Karpas-422 (cell line): ENCODE measurements at regions not wholly inside any gene's neighbourhood (a gene's known extent, or its start where the extent isn't known, plus 50 kb on each side); places are given as distances from the start of the nearest gene placed in this dataset.

Experiments used
- DNase-seq: peaks from one replicate; pipeline ENCODE4 v3.0.0-alpha.2; 2015
- H2AFZ ChIP-seq: fragments of 200-600 bp; sonication (generic); 2 replicates; pipeline ENCODE4 v1.6.1; 2014; ENCODE audit warnings: antibody characterized with exemption, low read length, mixed read lengths
- H3K27ac ChIP-seq: fragments of 200-600 bp; sonication (generic); 2 replicates; pipeline ENCODE4 v1.5.1; 2014; ENCODE audit warnings: mild to moderate bottlenecking, low read length, moderate library complexity
- H3K27me3 ChIP-seq: fragments of 200-600 bp; sonication (generic); 2 replicates; pipeline ENCODE4 v1.6.1; 2014; ENCODE audit warnings: low read length, mixed read lengths
- H3K36me3 ChIP-seq: fragments of 200-600 bp; sonication (generic); 2 replicates; pipeline ENCODE4 v1.6.1; 2014; ENCODE audit warnings: low read length, mixed read lengths; ENCODE audit not compliant: insufficient read depth
- H3K4me1 ChIP-seq: fragments of 200-600 bp; sonication (generic); 2 replicates; pipeline ENCODE4 v1.6.1; 2014; ENCODE audit warnings: mild to moderate bottlenecking, low read length, mixed read lengths
- H3K4me2 ChIP-seq: fragments of 200-600 bp; sonication (generic); 2 replicates; pipeline ENCODE4 v1.6.1; 2014; ENCODE audit warnings: low read length, low read depth, mild to moderate bottlenecking; ENCODE audit not compliant: poor library complexity, severe bottlenecking
- H3K4me3 ChIP-seq: fragments of 200-600 bp; sonication (generic); 2 replicates; pipeline ENCODE4 v1.5.1; 2014; ENCODE audit warnings: mild to moderate bottlenecking, antibody characterized with exemption, low read length, mixed read lengths
- H3K79me2 ChIP-seq: fragments of 200-600 bp; sonication (generic); 2 replicates; pipeline ENCODE4 v1.6.1; 2014; ENCODE audit warnings: mild to moderate bottlenecking, low read length, mixed read lengths
- H3K9ac ChIP-seq: fragments of 200-600 bp; sonication (generic); 2 replicates; pipeline ENCODE4 v1.6.0; 2014; ENCODE audit warnings: low read length
- H3K9me2 ChIP-seq: fragments of 200-600 bp; sonication (generic), shearing (Covaris generic); replicated peaks from 2 replicates; pipeline ENCODE4 v1.6.0; 2014; ENCODE audit warnings: mild to moderate bottlenecking, low read length, moderate library complexity; ENCODE audit not compliant: insufficient read depth
- H3K9me3 ChIP-seq: fragments of 300-700, 200-600 bp; sonication (generic); 2 replicates; pipeline ENCODE4 v1.6.1; 2014; ENCODE audit warnings: low read length, mixed read lengths
- H4K20me1 ChIP-seq: fragments of 200-600 bp; sonication (generic); 2 replicates; pipeline ENCODE4 v1.6.1; 2014; ENCODE audit warnings: mild to moderate bottlenecking, antibody characterized with exemption, low read length, low read depth; ENCODE audit not compliant: insufficient read depth

- Histone ChIP-seq H3K9me2 (no peaks in the 10 kb centered on the region), H4K20me1 (no peaks in the 10 kb centered on the region), H3K4me1 (no peaks in the 10 kb centered on the region), H2AFZ (no peak overlapping the region), H3K36me3 (no peaks in the 10 kb centered on the region), H3K4me2 (no peak overlapping the region), H3K9ac (no peak overlapping the region), H3K27ac (no peak overlapping the region), H3K9me3 (no peaks in the 10 kb centered on the region), H3K79me2 (no peaks in the 10 kb centered on the region), H3K4me3 (no peak overlapping the region), H3K27me3 (no peaks in the 10 kb centered on the region)
- no peak for DNase-seq
These were observed 962.0 kb downstream of the PLA2G4A start for GRCh38 chr1:187790724-187791123.

GRCh38 chr1:187794561-187794960, 965.8 kb downstream of the PLA2G4A start:
- no peak for DNase-seq
- H3K9me3 ChIP-seq: no peaks in the 10 kb centered on the region

GRCh38 chr1:187809549-187809948, 980.8 kb downstream of the PLA2G4A start:
- Histone ChIP-seq H3K36me3 (no peaks in the 10 kb centered on the region), H3K9me3 (peaks cover 4% of the 10 kb centered on the region; the same call in 1 of the 2 replicates), H3K4me1 (no peaks in the 10 kb centered on the region), H3K9me2 (no peaks in the 10 kb centered on the region), H2AFZ (no peak overlapping the region), H3K27ac (no peak overlapping the region), H4K20me1 (no peaks in the 10 kb centered on the region), H3K27me3 (no peaks in the 10 kb centered on the region), H3K4me3 (no peak overlapping the region), H3K79me2 (no peaks in the 10 kb centered on the region), H3K9ac (no peak overlapping the region), H3K4me2 (no peak overlapping the region)
- no peak for DNase-seq

More at GRCh38 chr1:187794561-187794960, 965.8 kb downstream of the PLA2G4A start:
- no peak overlapping the region for H3K9ac ChIP-seq
- H3K79me2 ChIP-seq: no peaks in the 10 kb centered on the region
- no peaks in the 10 kb centered on the region for H3K9me2 ChIP-seq
- H3K4me2 ChIP-seq: no peak overlapping the region
- no peak overlapping the region for H3K27ac ChIP-seq
- no peaks in the 10 kb centered on the region for H3K4me1 ChIP-seq
- H3K36me3 ChIP-seq: no peaks in the 10 kb centered on the region
- no peaks in the 10 kb centered on the region for H3K27me3 ChIP-seq
- no peak overlapping the region for H3K4me3 ChIP-seq
- no peaks in the 10 kb centered on the region for H4K20me1 ChIP-seq
- H2AFZ ChIP-seq: no peak overlapping the region

GRCh38 chr1:187816646-187817045, 987.9 kb downstream of the PLA2G4A start:
- peak; percentile 21 for DNase-seq
- Histone ChIP-seq H3K9ac (no peak overlapping the region), H3K79me2 (no peaks in the 10 kb centered on the region), H3K36me3 (no peaks in the 10 kb centered on the region), H3K4me2 (no peak overlapping the region), H3K9me2 (no peaks in the 10 kb centered on the region), H3K27ac (no peak overlapping the region), H2AFZ (no peak overlapping the region), H3K27me3 (no peaks in the 10 kb centered on the region), H3K4me1 (no peaks in the 10 kb centered on the region), H3K9me3 (0 out of 2 replicates have a peak, but pooled peaks cover 2% of the 10 kb centered on the region), H3K4me3 (no peak overlapping the region), H4K20me1 (no peaks in the 10 kb centered on the region)

GRCh38 chr1:187817782-187818181, 989.0 kb downstream of the PLA2G4A start:
- Histone ChIP-seq H4K20me1 (no peaks in the 10 kb centered on the region), H3K4me2 (no peak overlapping the region), H3K4me1 (no peaks in the 10 kb centered on the region), H3K79me2 (no peaks in the 10 kb centered on the region), H3K36me3 (no peaks in the 10 kb centered on the region), H3K27me3 (no peaks in the 10 kb centered on the region), H3K4me3 (no peak overlapping the region), H3K9me2 (no peaks in the 10 kb centered on the region), H3K9me3 (0 out of 2 replicates have a peak, but pooled peaks cover 2% of the 10 kb centered on the region), H3K27ac (no peak overlapping the region), H2AFZ (no peak overlapping the region), H3K9ac (no peak overlapping the region)
- DNase-seq: peak; percentile 46

- Histone ChIP-seq H3K9me2 (no peaks in the 10 kb centered on the region), H3K4me3 (no peak overlapping the region), H3K79me2 (no peaks in the 10 kb centered on the region), H3K4me2 (no peak overlapping the region), H4K20me1 (no peaks in the 10 kb centered on the region), H3K9ac (no peak overlapping the region), H2AFZ (no peak overlapping the region), H3K4me1 (no peaks in the 10 kb centered on the region), H3K36me3 (no peaks in the 10 kb centered on the region), H3K27me3 (no peaks in the 10 kb centered on the region), H3K27ac (no peak overlapping the region), H3K9me3 (0 out of 2 replicates have a peak, but pooled peaks cover 2% of the 10 kb centered on the region)
- DNase-seq: no peak
These were observed 990.3 kb downstream of the PLA2G4A start for GRCh38 chr1:187819086-187819485.

GRCh38 chr1:187836557-187836956, 1007.8 kb downstream of the PLA2G4A start:
- Histone ChIP-seq H3K27ac (no peak overlapping the region), H3K4me2 (no peak overlapping the region), H3K36me3 (no peaks in the 10 kb centered on the region), H3K9me2 (no peaks in the 10 kb centered on the region), H3K27me3 (no peaks in the 10 kb centered on the region), H3K9me3 (no peaks in the 10 kb centered on the region; the same call in 1 of the 2 replicates), H4K20me1 (no peaks in the 10 kb centered on the region), H3K9ac (no peak overlapping the region), H2AFZ (no peak overlapping the region), H3K4me3 (no peak overlapping the region), H3K4me1 (no peaks in the 10 kb centered on the region), H3K79me2 (no peaks in the 10 kb centered on the region)
- DNase-seq: no peak

- Histone ChIP-seq H3K36me3 (no peaks in the 10 kb centered on the region), H3K9me2 (no peaks in the 10 kb centered on the region), H3K79me2 (no peaks in the 10 kb centered on the region), H3K9me3 (no peaks in the 10 kb centered on the region; the same call in 1 of the 2 replicates), H3K4me1 (no peaks in the 10 kb centered on the region), H2AFZ (no peak overlapping the region), H3K9ac (no peak overlapping the region), H4K20me1 (no peaks in the 10 kb centered on the region), H3K4me2 (no peak overlapping the region), H3K27me3 (no peaks in the 10 kb centered on the region), H3K4me3 (no peak overlapping the region), H3K27ac (no peak overlapping the region)
- DNase-seq: no peak
These were observed 1009.0 kb downstream of the PLA2G4A start for GRCh38 chr1:187837787-187838186.
